ENCODE measurements at regions not wholly inside any gene's neighbourhood (a gene's known extent, or its start where the extent isn't known, plus 50 kb on each side); places are given as distances from the start of the nearest gene placed in this dataset.

DNA sequence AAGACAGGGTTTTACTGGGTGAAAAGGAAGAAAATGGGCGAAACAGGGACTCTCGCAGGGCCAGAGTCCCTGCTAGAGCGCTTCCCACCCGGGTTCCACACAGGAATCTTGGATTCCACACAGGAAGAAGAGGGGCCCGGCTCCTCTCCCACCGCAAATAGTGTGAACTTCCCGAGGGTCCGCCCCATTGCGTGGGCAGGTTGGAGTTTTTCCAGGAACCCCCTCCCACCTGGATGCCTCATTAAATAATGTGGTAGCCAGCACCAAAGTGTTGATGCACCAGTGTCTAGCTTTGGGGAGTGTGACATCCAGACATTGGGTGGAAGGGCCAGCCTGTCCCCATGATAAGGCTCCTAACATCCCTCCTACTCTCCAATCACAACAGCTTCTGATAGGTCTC lies 330.3 kb upstream of the ZNF32 start:
- no peaks in the 10 kb centered on the region for H3K9me2 ChIP-seq
- H3K27me3 ChIP-seq (ENCODE audit: insufficient read depth) = no peaks in the 10 kb centered on the region
- TF ChIP-seq POLR2AphosphoS5 (IDR thresholded peaks at IDR 0.05; ENCODE audit: low read depth, low read length) (no peak), MXI1 (IDR thresholded peaks at IDR 0.05; ENCODE audit: low read depth, low read length) (no peak), EP300 (IDR thresholded peaks at IDR 0.05; ENCODE audit: borderline replicate concordance in 1 of 2, low read depth in 1 of 2, low read length in 1 of 2) (no peak), TCF12 (IDR thresholded peaks at IDR 0.05) (no peak), GABPA (IDR thresholded peaks at IDR 0.05; ENCODE audit: low read depth) (no peak), TAF1 (IDR thresholded peaks at IDR 0.05; ENCODE audit: borderline replicate concordance, low read depth, low read length) (no peak), ELF1 (IDR thresholded peaks at IDR 0.05) (no peak), NFIC (IDR thresholded peaks at IDR 0.05; ENCODE audit: borderline replicate concordance) (no peak), RAD21 (IDR thresholded peaks at IDR 0.05; ENCODE audit: low read length) (no peak), RXRA (IDR thresholded peaks at IDR 0.05; ENCODE audit: borderline replicate concordance, low read depth) (no peak), FOXJ3 (CRISPR knock-in tag; IDR thresholded peaks at IDR 0.05) (no peak), SMC3 (IDR thresholded peaks at IDR 0.05; ENCODE audit: low read depth, low read length) (no peak), TEAD4 (IDR thresholded peaks at IDR 0.05; ENCODE audit: borderline replicate concordance, insufficient read depth) (no peak)
- TF ChIP-seq, protein P1, sequence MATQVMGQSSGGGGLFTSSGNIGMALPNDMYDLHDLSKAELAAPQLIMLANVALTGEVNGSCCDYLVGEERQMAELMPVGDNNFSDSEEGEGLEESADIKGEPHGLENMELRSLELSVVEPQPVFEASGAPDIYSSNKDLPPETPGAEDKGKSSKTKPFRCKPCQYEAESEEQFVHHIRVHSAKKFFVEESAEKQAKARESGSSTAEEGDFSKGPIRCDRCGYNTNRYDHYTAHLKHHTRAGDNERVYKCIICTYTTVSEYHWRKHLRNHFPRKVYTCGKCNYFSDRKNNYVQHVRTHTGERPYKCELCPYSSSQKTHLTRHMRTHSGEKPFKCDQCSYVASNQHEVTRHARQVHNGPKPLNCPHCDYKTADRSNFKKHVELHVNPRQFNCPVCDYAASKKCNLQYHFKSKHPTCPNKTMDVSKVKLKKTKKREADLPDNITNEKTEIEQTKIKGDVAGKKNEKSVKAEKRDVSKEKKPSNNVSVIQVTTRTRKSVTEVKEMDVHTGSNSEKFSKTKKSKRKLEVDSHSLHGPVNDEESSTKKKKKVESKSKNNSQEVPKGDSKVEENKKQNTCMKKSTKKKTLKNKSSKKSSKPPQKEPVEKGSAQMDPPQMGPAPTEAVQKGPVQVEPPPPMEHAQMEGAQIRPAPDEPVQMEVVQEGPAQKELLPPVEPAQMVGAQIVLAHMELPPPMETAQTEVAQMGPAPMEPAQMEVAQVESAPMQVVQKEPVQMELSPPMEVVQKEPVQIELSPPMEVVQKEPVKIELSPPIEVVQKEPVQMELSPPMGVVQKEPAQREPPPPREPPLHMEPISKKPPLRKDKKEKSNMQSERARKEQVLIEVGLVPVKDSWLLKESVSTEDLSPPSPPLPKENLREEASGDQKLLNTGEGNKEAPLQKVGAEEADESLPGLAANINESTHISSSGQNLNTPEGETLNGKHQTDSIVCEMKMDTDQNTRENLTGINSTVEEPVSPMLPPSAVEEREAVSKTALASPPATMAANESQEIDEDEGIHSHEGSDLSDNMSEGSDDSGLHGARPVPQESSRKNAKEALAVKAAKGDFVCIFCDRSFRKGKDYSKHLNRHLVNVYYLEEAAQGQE (IDR thresholded peaks at IDR 0.05; ENCODE audit: low read depth, low read length) = no peak
- TF ChIP-seq, protein P2, sequence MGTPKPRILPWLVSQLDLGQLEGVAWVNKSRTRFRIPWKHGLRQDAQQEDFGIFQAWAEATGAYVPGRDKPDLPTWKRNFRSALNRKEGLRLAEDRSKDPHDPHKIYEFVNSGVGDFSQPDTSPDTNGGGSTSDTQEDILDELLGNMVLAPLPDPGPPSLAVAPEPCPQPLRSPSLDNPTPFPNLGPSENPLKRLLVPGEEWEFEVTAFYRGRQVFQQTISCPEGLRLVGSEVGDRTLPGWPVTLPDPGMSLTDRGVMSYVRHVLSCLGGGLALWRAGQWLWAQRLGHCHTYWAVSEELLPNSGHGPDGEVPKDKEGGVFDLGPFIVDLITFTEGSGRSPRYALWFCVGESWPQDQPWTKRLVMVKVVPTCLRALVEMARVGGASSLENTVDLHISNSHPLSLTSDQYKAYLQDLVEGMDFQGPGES (IDR thresholded peaks at IDR 0.05; ENCODE audit: low read depth, low read length) = no peak
- TF ChIP-seq, protein P3, sequence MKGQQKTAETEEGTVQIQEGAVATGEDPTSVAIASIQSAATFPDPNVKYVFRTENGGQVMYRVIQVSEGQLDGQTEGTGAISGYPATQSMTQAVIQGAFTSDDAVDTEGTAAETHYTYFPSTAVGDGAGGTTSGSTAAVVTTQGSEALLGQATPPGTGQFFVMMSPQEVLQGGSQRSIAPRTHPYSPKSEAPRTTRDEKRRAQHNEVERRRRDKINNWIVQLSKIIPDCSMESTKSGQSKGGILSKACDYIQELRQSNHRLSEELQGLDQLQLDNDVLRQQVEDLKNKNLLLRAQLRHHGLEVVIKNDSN (IDR thresholded peaks at IDR 0.05; ENCODE audit: borderline replicate concordance, low read depth) = no peak
- TF ChIP-seq, protein P4, sequence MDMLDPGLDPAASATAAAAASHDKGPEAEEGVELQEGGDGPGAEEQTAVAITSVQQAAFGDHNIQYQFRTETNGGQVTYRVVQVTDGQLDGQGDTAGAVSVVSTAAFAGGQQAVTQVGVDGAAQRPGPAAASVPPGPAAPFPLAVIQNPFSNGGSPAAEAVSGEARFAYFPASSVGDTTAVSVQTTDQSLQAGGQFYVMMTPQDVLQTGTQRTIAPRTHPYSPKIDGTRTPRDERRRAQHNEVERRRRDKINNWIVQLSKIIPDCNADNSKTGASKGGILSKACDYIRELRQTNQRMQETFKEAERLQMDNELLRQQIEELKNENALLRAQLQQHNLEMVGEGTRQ (IDR thresholded peaks at IDR 0.05; ENCODE audit: borderline replicate concordance, low read depth, low read length) = no peak
- TF ChIP-seq, protein P5, sequence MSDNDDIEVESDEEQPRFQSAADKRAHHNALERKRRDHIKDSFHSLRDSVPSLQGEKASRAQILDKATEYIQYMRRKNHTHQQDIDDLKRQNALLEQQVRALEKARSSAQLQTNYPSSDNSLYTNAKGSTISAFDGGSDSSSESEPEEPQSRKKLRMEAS (IDR thresholded peaks at IDR 0.05; ENCODE audit: low read depth) = no peak
- no peak for DNase-seq
- H3K4me3 ChIP-seq (ENCODE audit: low read depth in 2 of 2, low read length in 1 of 2) = no peak overlapping the region
- no peak overlapping the region for H3K27ac ChIP-seq (ENCODE audit: low read depth in 2 of 2, low read length in 1 of 2)
- no peaks in the 10 kb centered on the region for H3K9me3 ChIP-seq
- H3F3A ChIP-seq (replicated peaks; ENCODE audit: insufficient read depth) = no peaks in the 10 kb centered on the region
- no peak overlapping the region for H2AFZ ChIP-seq (ENCODE audit: low read depth)
- WGBS (ENCODE audit: low lambda C conversion rate) = 50% methylated on average over 8 of the region's 9 CpGs
- ChIA-PET CTCF (no interaction called here), POLR2A (no interaction called here)
- peaks cover 0 to 5% of the 10 kb centered on the region in 2 experiments; a peak in 1 of 4 replicates for H3K4me1 ChIP-seq (ENCODE audit: control insufficient read depth in 1 of 2, insufficient read depth in 2 of 2, low read depth in 1 of 2, low read length in 1 of 2)
- no peak overlapping the region for H3K9ac ChIP-seq
- no peak overlapping the region for H3K4me2 ChIP-seq
- H4K20me1 ChIP-seq (ENCODE audit: insufficient read depth) = no peaks in the 10 kb centered on the region
- H3K36me3 ChIP-seq (replicated peaks in 1 of 2; ENCODE audit: control insufficient read depth in 1 of 2, insufficient read depth in 2 of 2, low read length in 1 of 2) = no peaks in the 10 kb centered on the region
- no peaks in the 10 kb centered on the region for H3K79me2 ChIP-seq (ENCODE audit: insufficient read depth)
